ENCODE measurements at regions not wholly inside any gene's neighbourhood (a gene's known extent, or its start where the extent isn't known, plus 50 kb on each side); places are given as distances from the start of the nearest gene placed in this dataset.

DNA sequence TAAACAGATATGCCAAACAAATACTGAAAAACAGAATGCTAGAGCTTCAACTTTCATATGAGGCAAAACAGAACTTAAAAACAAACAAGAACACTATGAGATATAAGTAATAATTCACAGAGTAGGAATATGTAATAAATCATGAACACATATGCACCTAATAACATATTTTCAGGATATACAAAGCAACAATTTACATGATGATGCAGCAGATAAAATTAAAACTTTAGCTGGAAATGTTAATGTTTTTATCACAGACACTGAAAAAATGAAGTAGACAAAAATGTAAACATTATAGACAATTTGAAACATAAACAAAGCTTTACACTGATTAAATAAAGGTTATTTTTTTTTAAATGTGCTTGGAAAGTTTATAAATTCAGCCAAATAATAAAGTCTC, 443.1 kb upstream of the NFIA start:
- Mint-ChIP-seq H3K4me1 (ENCODE audit: unreplicated experiment) (peaks cover 4% of the 10 kb centered on the region), H3K27me3 (ENCODE audit: unreplicated experiment) (no peaks in the 10 kb centered on the region), H3K4me3 (ENCODE audit: unreplicated experiment) (no peak overlapping the region), H3K36me3 (ENCODE audit: low read depth, unreplicated experiment) (no peaks in the 10 kb centered on the region), H3K9me3 (ENCODE audit: unreplicated experiment) (no peaks in the 10 kb centered on the region), H3K27ac (ENCODE audit: unreplicated experiment) (no peak overlapping the region)
- DNase-seq (ENCODE audit: low spot score), result no peak
- TF ChIP-seq, protein P1, sequence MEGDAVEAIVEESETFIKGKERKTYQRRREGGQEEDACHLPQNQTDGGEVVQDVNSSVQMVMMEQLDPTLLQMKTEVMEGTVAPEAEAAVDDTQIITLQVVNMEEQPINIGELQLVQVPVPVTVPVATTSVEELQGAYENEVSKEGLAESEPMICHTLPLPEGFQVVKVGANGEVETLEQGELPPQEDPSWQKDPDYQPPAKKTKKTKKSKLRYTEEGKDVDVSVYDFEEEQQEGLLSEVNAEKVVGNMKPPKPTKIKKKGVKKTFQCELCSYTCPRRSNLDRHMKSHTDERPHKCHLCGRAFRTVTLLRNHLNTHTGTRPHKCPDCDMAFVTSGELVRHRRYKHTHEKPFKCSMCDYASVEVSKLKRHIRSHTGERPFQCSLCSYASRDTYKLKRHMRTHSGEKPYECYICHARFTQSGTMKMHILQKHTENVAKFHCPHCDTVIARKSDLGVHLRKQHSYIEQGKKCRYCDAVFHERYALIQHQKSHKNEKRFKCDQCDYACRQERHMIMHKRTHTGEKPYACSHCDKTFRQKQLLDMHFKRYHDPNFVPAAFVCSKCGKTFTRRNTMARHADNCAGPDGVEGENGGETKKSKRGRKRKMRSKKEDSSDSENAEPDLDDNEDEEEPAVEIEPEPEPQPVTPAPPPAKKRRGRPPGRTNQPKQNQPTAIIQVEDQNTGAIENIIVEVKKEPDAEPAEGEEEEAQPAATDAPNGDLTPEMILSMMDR (IDR thresholded peaks at IDR 0.05; ENCODE audit: unreplicated experiment), result no peak

DNA sequence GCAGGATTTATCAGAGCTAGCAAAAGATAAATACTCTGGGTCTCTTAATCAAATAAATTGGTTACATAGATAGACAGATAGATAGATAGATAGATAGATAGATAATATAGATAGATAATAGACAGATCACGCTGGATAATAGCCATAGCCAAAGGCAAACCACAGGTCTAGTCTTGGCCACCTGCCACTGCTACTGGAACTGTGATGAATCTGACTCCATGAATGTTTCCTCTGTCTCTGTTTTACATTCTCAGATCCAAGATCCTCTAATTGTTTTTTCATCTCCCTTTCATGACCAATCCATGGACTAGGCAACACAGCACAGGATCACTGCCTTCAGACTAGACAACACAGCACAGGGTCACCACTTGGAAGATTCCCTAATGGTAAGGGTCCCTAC, 444.7 kb upstream of the NFIA start:
- TF ChIP-seq, protein P1 (IDR thresholded peaks at IDR 0.05; ENCODE audit: unreplicated experiment), result no peak
- no peaks in the 10 kb centered on the region for H3K9me3 Mint-ChIP-seq (ENCODE audit: unreplicated experiment)
- H3K27me3 Mint-ChIP-seq (ENCODE audit: unreplicated experiment), result no peaks in the 10 kb centered on the region
- peaks cover 4% of the 10 kb centered on the region for H3K4me1 Mint-ChIP-seq (ENCODE audit: unreplicated experiment)
- H3K4me3 Mint-ChIP-seq (ENCODE audit: unreplicated experiment), result no peak overlapping the region
- no peak for DNase-seq (ENCODE audit: low spot score)
- no peak overlapping the region for H3K27ac Mint-ChIP-seq (ENCODE audit: unreplicated experiment)
- no peaks in the 10 kb centered on the region for H3K36me3 Mint-ChIP-seq (ENCODE audit: low read depth, unreplicated experiment)

DNA sequence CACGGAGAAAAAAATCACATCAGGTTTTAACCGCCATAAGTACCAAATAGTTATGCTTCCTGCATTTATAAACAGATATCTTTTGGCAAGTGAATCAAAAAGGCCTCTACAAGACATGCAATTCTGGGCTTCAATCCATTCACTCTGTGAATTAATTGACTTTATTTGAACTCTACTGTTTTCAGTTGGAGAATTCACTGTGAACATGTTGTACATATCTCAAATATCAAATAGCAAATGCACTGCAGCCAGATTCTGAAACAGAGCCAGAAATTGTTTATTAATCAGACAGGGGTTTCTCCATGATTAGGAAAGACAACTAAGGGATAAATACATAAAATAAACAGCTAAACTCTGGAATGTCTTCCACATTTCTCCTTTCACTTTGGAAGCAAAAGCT, 445.4 kb upstream of the NFIA start:
- Mint-ChIP-seq H3K9me3 (ENCODE audit: unreplicated experiment) (no peaks in the 10 kb centered on the region), H3K36me3 (ENCODE audit: low read depth, unreplicated experiment) (no peaks in the 10 kb centered on the region), H3K27me3 (ENCODE audit: unreplicated experiment) (no peaks in the 10 kb centered on the region), H3K4me3 (ENCODE audit: unreplicated experiment) (no peak overlapping the region), H3K27ac (ENCODE audit: unreplicated experiment) (no peak overlapping the region), H3K4me1 (ENCODE audit: unreplicated experiment) (peaks cover 4% of the 10 kb centered on the region)
- TF ChIP-seq, protein P1 (IDR thresholded peaks at IDR 0.05; ENCODE audit: unreplicated experiment), result no peak
- no peak for DNase-seq (ENCODE audit: low spot score)

DNA sequence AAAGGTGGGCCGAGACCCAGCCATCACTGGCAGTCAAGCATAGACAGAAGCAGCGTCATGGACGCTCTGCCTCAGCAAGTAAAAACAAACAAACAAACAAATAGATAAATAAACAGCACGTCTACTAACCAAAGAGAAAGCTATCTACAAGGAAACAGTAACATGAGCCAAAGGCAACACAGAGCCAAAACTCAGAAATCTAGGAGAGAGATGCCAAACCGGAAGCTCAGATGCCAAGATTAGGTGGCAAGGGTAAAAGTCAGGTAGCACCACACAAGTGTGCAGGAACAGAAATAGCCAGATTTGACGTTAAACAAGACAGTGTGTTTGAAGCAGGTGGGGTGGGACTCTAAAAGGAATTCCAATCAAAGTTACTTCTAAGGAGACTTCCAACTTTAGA, 448.3 kb upstream of the NFIA start:
- H3K9me3 Mint-ChIP-seq (ENCODE audit: unreplicated experiment), result no peaks in the 10 kb centered on the region
- H3K4me3 Mint-ChIP-seq (ENCODE audit: unreplicated experiment), result no peak overlapping the region
- no peak overlapping the region for H3K27ac Mint-ChIP-seq (ENCODE audit: unreplicated experiment)
- peaks cover 4% of the 10 kb centered on the region for H3K4me1 Mint-ChIP-seq (ENCODE audit: unreplicated experiment)
- TF ChIP-seq, protein P1 (IDR thresholded peaks at IDR 0.05; ENCODE audit: unreplicated experiment), result no peak
- H3K36me3 Mint-ChIP-seq (ENCODE audit: low read depth, unreplicated experiment), result no peaks in the 10 kb centered on the region
- no peak for DNase-seq (ENCODE audit: low spot score)
- H3K27me3 Mint-ChIP-seq (ENCODE audit: unreplicated experiment), result no peaks in the 10 kb centered on the region

DNA sequence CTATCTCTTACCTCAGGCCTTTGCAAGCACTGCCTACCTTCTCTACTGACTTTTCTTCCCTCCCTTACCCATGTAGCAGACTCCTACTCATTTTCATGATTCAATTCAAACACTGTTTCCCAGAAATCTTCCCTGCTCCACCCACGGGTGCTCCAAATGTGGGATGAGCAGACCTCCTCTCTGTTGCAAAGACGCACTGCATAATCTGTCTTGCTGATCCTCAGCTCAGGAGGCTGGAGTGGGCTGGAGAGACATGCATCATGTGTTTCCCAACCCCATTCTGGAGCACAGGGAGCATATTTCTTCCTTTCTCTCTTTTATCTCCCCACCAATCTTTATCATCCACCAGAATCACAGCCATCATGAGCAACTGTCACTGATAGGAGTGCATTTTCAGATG, 459.9 kb upstream of the NFIA start:
- Mint-ChIP-seq H3K36me3 (ENCODE audit: low read depth, unreplicated experiment) (no peaks in the 10 kb centered on the region), H3K9me3 (ENCODE audit: unreplicated experiment) (no peaks in the 10 kb centered on the region), H3K27ac (ENCODE audit: unreplicated experiment) (no peak overlapping the region), H3K27me3 (ENCODE audit: unreplicated experiment) (no peaks in the 10 kb centered on the region), H3K4me1 (ENCODE audit: unreplicated experiment) (peaks cover 11% of the 10 kb centered on the region), H3K4me3 (ENCODE audit: unreplicated experiment) (no peak overlapping the region)
- no peak for DNase-seq (ENCODE audit: low spot score)
- TF ChIP-seq, protein P1 (IDR thresholded peaks at IDR 0.05; ENCODE audit: unreplicated experiment), result no peak

Measured in endothelial cell (in vitro differentiated cells).